ENCODE measurements at regions not wholly inside any gene's neighbourhood (a gene's known extent, or its start where the extent isn't known, plus 50 kb on each side); places are given as distances from the start of the nearest gene placed in this dataset.

GRCh38 chr10:114881901-114882300 is 56.1 kb upstream of the TRUB1 start:
- H3K79me1 ChIP-seq (ENCODE audit: low read depth, low read length): no peaks in the 10 kb centered on the region
- no peak overlapping the region for H3K27ac ChIP-seq (ENCODE audit: low read depth, low read length)
- H4K20me1 ChIP-seq (replicated peaks in 1 of 2; ENCODE audit: control insufficient read depth in 1 of 2, insufficient read depth in 2 of 2, low read length in 2 of 2): no peaks in the 10 kb centered on the region
- H3K23me2 ChIP-seq (ENCODE audit: low read depth, low read length): no peaks in the 10 kb centered on the region
- H3K23ac ChIP-seq (ENCODE audit: insufficient read length): no peak overlapping the region
- no peak overlapping the region for H3K4ac ChIP-seq (replicated peaks; ENCODE audit: insufficient read length, low read depth, low read length)
- CTCF ChIA-PET (ENCODE audit: partially characterized antibody): interaction anchor here (1.0 to 10.5 kb wide), 9 partner anchors 12 to 411 kb away, joined by 3 to 96 read pairs (median 4); no protein-coding TSS in a partner anchor
- POLR2A ChIA-PET (ENCODE audit: partially characterized antibody): no interaction called here
- H2BK120ac ChIP-seq (replicated peaks; ENCODE audit: low read depth, low read length): no peak overlapping the region
- H3K18ac ChIP-seq (ENCODE audit: extremely low read depth, low read length): peak overlapping the region; percentile 89
- peak overlapping the region; percentile 34 to 62; a peak in 2 of 4 replicates for H3K4me2 ChIP-seq (ENCODE audit: insufficient read depth in 1 of 2, low read depth in 2 of 2, low read length in 2 of 2)
- peak overlapping the region; percentile 92; the same call in 1 of the 2 replicates for H2BK12ac ChIP-seq (ENCODE audit: low read depth, low read length)
- no peak overlapping the region for H4K5ac ChIP-seq (ENCODE audit: insufficient read length, low read depth, low read length)
- H3K27me3 ChIP-seq (replicated peaks in 1 of 4; ENCODE audit: control insufficient read depth in 3 of 4, extremely low read depth in 1 of 4, insufficient read depth in 3 of 4, low read length in 3 of 4): no peaks in the 10 kb centered on the region
- H2BK20ac ChIP-seq (ENCODE audit: low read length): peak overlapping the region; percentile 29; the same call in 1 of the 2 replicates
- no peak overlapping the region for H4K8ac ChIP-seq (ENCODE audit: extremely low read depth, insufficient read depth, low read length)
- peak overlapping the region; percentile 71; the same call in 1 of the 2 replicates for H2BK5ac ChIP-seq (ENCODE audit: low read depth, low read length)
- peak overlapping the region in 1 of 4 experiments; percentile 25; a peak in 1 of 8 replicates for H3K4me3 ChIP-seq (ENCODE audit: extremely low read depth in 1 of 4, insufficient read depth in 2 of 4, low read depth in 3 of 4, low read length in 4 of 4)
- H2BK15ac ChIP-seq (ENCODE audit: low read length): no peak overlapping the region
- 84% methylated on average over 12 of the region's 12 CpGs; no CpG with 5 or more reads in 1 of the 2 experiments for WGBS, 2 experiments (ENCODE audit: extremely low coverage in 1 of 2, insufficient coverage in 1 of 2, insufficient read length in 1 of 2, insufficient replicate concordance in 2 of 2, low coverage in 1 of 2, low lambda C conversion rate in 2 of 2, missing lambda C conversion rate in 1 of 2)
- peak overlapping the region; percentile 44 for H4K91ac ChIP-seq (replicated peaks; ENCODE audit: insufficient read length, low read length)
- 0 out of 2 replicates have a peak overlapping the region, but pooled peaks have one; percentile 29 for H2AFZ ChIP-seq (ENCODE audit: low read length)
- H3K36me3 ChIP-seq (ENCODE audit: control insufficient read depth in 2 of 4, insufficient read depth in 4 of 4, low read length in 3 of 4): no peaks in the 10 kb centered on the region
- no peaks in the 10 kb centered on the region for H3K79me2 ChIP-seq (ENCODE audit: control insufficient read depth in 1 of 2, insufficient read depth in 2 of 2, low read length in 2 of 2)
- peaks cover 9 to 19% (median 10%) of the 10 kb centered on the region in 4 experiments for H3K4me1 ChIP-seq (replicated peaks in 1 of 4; ENCODE audit: control insufficient read depth in 3 of 4, insufficient read depth in 4 of 4, low read length in 3 of 4)
- H3K9me3 ChIP-seq (ENCODE audit: insufficient read depth in 2 of 2, low read depth in 1 of 2, low read length in 1 of 2): no peaks in the 10 kb centered on the region
- no peak overlapping the region for H3K14ac ChIP-seq (ENCODE audit: insufficient read length)
- DNase-seq (ENCODE audit: low read depth in 1 of 2, low spot score in 2 of 2) (no peak), FAIRE-seq (no peak)
- H2AK5ac ChIP-seq (ENCODE audit: low read depth, low read length): 0 out of 2 replicates have a peak overlapping the region, but pooled peaks have one; percentile 93
- H3K56ac ChIP-seq (replicated peaks; ENCODE audit: insufficient read length, low read depth, low read length): no peak overlapping the region
- no peak overlapping the region for H3K9ac ChIP-seq (replicated peaks in 1 of 4; ENCODE audit: extremely low read depth in 1 of 4, low read depth in 3 of 4, low read length in 3 of 4)
- TF ChIP-seq HDAC6 (IDR thresholded peaks at IDR 0.05; ENCODE audit: low read depth, low read length) (no peak), EGR1 (IDR thresholded peaks at IDR 0.05; ENCODE audit: borderline replicate concordance, low read depth, low read length) (no peak), CTBP2 (IDR thresholded peaks at IDR 0.05; ENCODE audit: borderline replicate concordance, insufficient read depth, insufficient read length, low read length) (no peak), KDM4A (IDR thresholded peaks at IDR 0.05; ENCODE audit: low read depth, low read length, severe bottlenecking) (no peak), RNF2 (IDR thresholded peaks at IDR 0.05; ENCODE audit: borderline replicate concordance, low read depth, low read length, missing control alignments, poor library complexity, severe bottlenecking) (no peak), TEAD4 (IDR thresholded peaks at IDR 0.05; ENCODE audit: low read depth, low read length) (no peak), MAFK (IDR thresholded peaks at IDR 0.05; ENCODE audit: low read depth, low read length) (no peak), YY1 (IDR thresholded peaks at IDR 0.05; ENCODE audit: low read depth, low read length) (no peak), CEBPB (IDR thresholded peaks at IDR 0.05; ENCODE audit: low read depth, low read length) (no peak), KDM5A (IDR thresholded peaks at IDR 0.05; ENCODE audit: low read length) (no peak), SP4 (IDR thresholded peaks at IDR 0.05; ENCODE audit: low read length) (no peak), SIN3A (conservative IDR thresholded peaks at IDR 0.05 in 1 of 2, IDR thresholded peaks at IDR 0.05 in 1 of 2; ENCODE audit: low read depth in 1 of 2, low read length in 2 of 2) (no peak), POU5F1 (IDR thresholded peaks at IDR 0.05; ENCODE audit: low read depth, low read length) (no peak), RAD21 (IDR thresholded peaks at IDR 0.05 in 1 of 2, conservative IDR thresholded peaks at IDR 0.05 in 1 of 2; ENCODE audit: low read depth in 2 of 2, low read length in 2 of 2) (no peak)
